IMR-90 (cell line): ENCODE measurements at regions not wholly inside any gene's neighbourhood (a gene's known extent, or its start where the extent isn't known, plus 50 kb on each side); places are given as distances from the start of the nearest gene placed in this dataset.

Experiments
- ATAC-seq: fragments of 200-7000 bp; cut with Tn5 transposase; 2 replicates; pipeline ENCODE4 v1.9.1; 2020; ENCODE audit warnings: low read depth, mild to moderate bottlenecking, moderate library complexity
- BruUV-seq: library from RNA; stranded (reverse); fragments of 400-500 nt; replicated peaks from 2 replicates; lab custom pipeline; 2021; lab: Mats Ljungman, UMichigan
- CTCF ChIA-PET: fragments of 300-600 bp; formaldehyde crosslinking; extraction: SDS; loops from one replicate; lab custom pipeline; 2021; ENCODE audit warnings: antibody characterized with exemption; lab: Yijun Ruan, JAX
- POLR2A ChIA-PET: fragments of 300-600 bp; sonication (Branson Sonifier 250); formaldehyde crosslinking; loops from one replicate; lab custom pipeline; 2022; ENCODE audit warnings: antibody characterized with exemption; ENCODE audit not compliant: unreplicated experiment; lab: Charles Lee
- DNase-seq: peaks from one replicate; pipeline ENCODE4 v3.0.0; 2013
- H2AFZ ChIP-seq: replicated peaks from 2 replicates; pipeline ENCODE3; 2013; ENCODE audit warnings: low read length, mild to moderate bottlenecking; ENCODE audit not compliant: poor library complexity
- H2AK5ac ChIP-seq: 2 replicates; pipeline ENCODE4 v1.6.1; 2013; ENCODE audit warnings: low read depth, low read length, inconsistent platforms
- H2AK9ac ChIP-seq: replicated peaks from 2 replicates; pipeline ENCODE3; 2013; ENCODE audit warnings: mild to moderate bottlenecking, low read depth, low read length, moderate library complexity; ENCODE audit not compliant: poor library complexity
- H2BK120ac ChIP-seq: 2 replicates; pipeline ENCODE4 v1.6.1; 2013; ENCODE audit warnings: low read depth, low read length, inconsistent platforms
- H2BK15ac ChIP-seq: 3 replicates; pipeline ENCODE4 v1.6.1; 2013; ENCODE audit warnings: low read depth, low read length, inconsistent platforms
- H2BK20ac ChIP-seq: 2 replicates; pipeline ENCODE4 v1.6.1; 2013; ENCODE audit warnings: low read depth, mild to moderate bottlenecking, inconsistent platforms, low read length, moderate library complexity
- H2BK5ac ChIP-seq: 2 replicates; pipeline ENCODE4 v1.6.1; 2013; ENCODE audit warnings: mild to moderate bottlenecking, low read depth, low read length, inconsistent platforms; ENCODE audit not compliant: poor library complexity, severe bottlenecking
- H3K14ac ChIP-seq: replicated peaks from 2 replicates; pipeline ENCODE4 v1.6.1; 2013; ENCODE audit warnings: low read depth, low read length, inconsistent platforms
- H3K18ac ChIP-seq: 2 replicates; pipeline ENCODE4 v1.6.1; 2013; ENCODE audit warnings: low read depth, low read length, control low read depth
- H3K23ac ChIP-seq: 2 replicates; pipeline ENCODE4 v1.6.1; 2013; ENCODE audit warnings: low read depth, low read length, inconsistent platforms
- H3K27ac ChIP-seq: 2 replicates; pipeline ENCODE4 v1.5.1; 2013; ENCODE audit warnings: mild to moderate bottlenecking, control low read depth, low read length; ENCODE audit not compliant: insufficient read depth
- H3K27me3 ChIP-seq: 2 replicates; pipeline ENCODE4 v1.6.1; 2013; ENCODE audit warnings: low read length; ENCODE audit not compliant: control insufficient read depth, insufficient read depth
- H3K36me3 ChIP-seq: 2 replicates; pipeline ENCODE4 v1.6.1; 2013; ENCODE audit warnings: low read length, mixed read lengths; ENCODE audit not compliant: control insufficient read depth, insufficient read depth
- H3K4ac ChIP-seq: 2 replicates; pipeline ENCODE4 v1.6.1; 2013; ENCODE audit warnings: low read depth, low read length, inconsistent platforms
- H3K4me1 ChIP-seq: 2 replicates; pipeline ENCODE4 v1.6.1; 2013; ENCODE audit warnings: low read length, mixed read lengths; ENCODE audit not compliant: control insufficient read depth, insufficient read depth
- H3K4me2 ChIP-seq: 2 replicates; pipeline ENCODE4 v1.6.1; 2013; ENCODE audit warnings: low read depth, mild to moderate bottlenecking, control low read depth, low read length, moderate library complexity
- H3K4me3 ChIP-seq: 2 replicates; pipeline ENCODE4 v1.5.1; 2013; ENCODE audit warnings: low read depth, mild to moderate bottlenecking, control low read depth, low read length, moderate library complexity; ENCODE audit not compliant: insufficient read depth
- H3K56ac ChIP-seq: 2 replicates; pipeline ENCODE4 v1.6.1; 2013; ENCODE audit warnings: low read length, inconsistent platforms; ENCODE audit not compliant: insufficient read depth; ENCODE audit errors: extremely low read depth
- H3K79me1 ChIP-seq, 2 experiments: 2 replicates each; pipeline ENCODE4 v1.6.1; 2013; ENCODE audit warnings: low read length in 2 of 2, inconsistent platforms in 1 of 2, low read depth in 1 of 2
- H3K9ac ChIP-seq: 2 replicates; pipeline ENCODE4 v1.6.1; 2013; ENCODE audit warnings: low read depth, low read length, control low read depth
- H3K9me1 ChIP-seq: 2 replicates; pipeline ENCODE4 v1.6.1; 2013; ENCODE audit warnings: low read length, inconsistent platforms; ENCODE audit not compliant: insufficient read depth
- H3K9me3 ChIP-seq: 2 replicates; pipeline ENCODE4 v1.6.1; 2013; ENCODE audit warnings: low read length; ENCODE audit not compliant: control insufficient read depth, insufficient read depth
- H4K20me1 ChIP-seq: 2 replicates; pipeline ENCODE4 v1.6.1; 2013; ENCODE audit warnings: low read length, inconsistent platforms; ENCODE audit not compliant: insufficient read depth
- H4K5ac ChIP-seq: 2 replicates; pipeline ENCODE4 v1.6.1; 2013; ENCODE audit warnings: mild to moderate bottlenecking, low read depth, low read length, control low read depth
- H4K8ac ChIP-seq, 2 experiments: 2 replicates each; pipeline ENCODE4 v1.6.1; 2013; ENCODE audit warnings: low read depth in 2 of 2, low read length in 2 of 2, control low read depth in 1 of 2, inconsistent platforms in 1 of 2
- H4K91ac ChIP-seq: 2 replicates; pipeline ENCODE4 v1.6.1; 2013; ENCODE audit warnings: low read depth, low read length, inconsistent platforms; ENCODE audit not compliant: insufficient read depth
- CHD1 ChIP-seq: IDR thresholded peaks from 2 replicates; pipeline ENCODE4 v1.6.1; 2012; ENCODE audit warnings: low read depth, low read length, improper control_type of control experiment
- CTCF ChIP-seq: conservative IDR thresholded peaks from 2 replicates; pipeline ENCODE4 v1.5.1; 2012; ENCODE audit warnings: mild to moderate bottlenecking, low read depth, low read length, improper control_type of control experiment
- ELK1 ChIP-seq: fragments of 150-350 bp; IDR thresholded peaks from 2 replicates; pipeline ENCODE4 v1.6.1; 2016; ENCODE audit warnings: low read depth, mild to moderate bottlenecking, low read length, moderate library complexity, borderline replicate concordance
- MAZ ChIP-seq: IDR thresholded peaks from 2 replicates; pipeline ENCODE4 v1.6.1; 2012; ENCODE audit warnings: low read depth, mild to moderate bottlenecking, low read length, improper control_type of control experiment, moderate library complexity, borderline replicate concordance
- MXI1 ChIP-seq: IDR thresholded peaks from 2 replicates; pipeline ENCODE4 v1.6.1; 2012; ENCODE audit warnings: low read depth, mild to moderate bottlenecking, low read length, moderate library complexity, borderline replicate concordance
- RFX5 ChIP-seq: IDR thresholded peaks from 2 replicates; pipeline ENCODE4 v1.8.0; 2012; ENCODE audit warnings: low read depth, mild to moderate bottlenecking, low read length, moderate library complexity
- SMC3 ChIP-seq: fragments of 150-350 bp; IDR thresholded peaks from 2 replicates; pipeline ENCODE4 v1.6.1; 2016; ENCODE audit warnings: low read depth, mild to moderate bottlenecking, antibody characterized with exemption, low read length, moderate library complexity
- WGBS, 2 experiments: methylation state at CpG; one replicate each; pipeline versions ENCODE4 v1.1.5 to v1.1.7; 2013; ENCODE audit warnings: missing lambda C conversion rate in 2 of 2; ENCODE audit not compliant: insufficient read length in 1 of 2; ENCODE audit errors: extremely low coverage in 2 of 2; 5-methylcytosine and 5-hydroxymethylcytosine counted together
- dilution Hi-C: fragments of 300-500 bp; cut with HindIII; formaldehyde crosslinking; loops from one replicate; pipeline ENCODE4 v1.14.3; 2018; ENCODE audit warnings: low sequenced_read_pairs; ENCODE audit not compliant: unreplicated experiment
- in situ Hi-C: fragments of 300-500 bp; cut with MboI; formaldehyde crosslinking; loops from 3 replicates; pipeline ENCODE4 v1.14.3; 2019; ENCODE audit warnings: low sequenced_read_pairs, inconsistent platforms, mixed read lengths
- intact Hi-C: fragments of 100-400 bp; cut with micrococcal nuclease; formaldehyde crosslinking; loops from 2 replicates; pipeline ENCODE4 v1.10.0; 2022
- TF ChIP-seq, protein P1 (sequence below): fragments of 150-350 bp; IDR thresholded peaks from 2 replicates; pipeline ENCODE4 v1.6.1; 2017; ENCODE audit warnings: mild to moderate bottlenecking, antibody characterized with exemption, low read length, low read depth

GRCh38 chr17:14693382-14693781, 392.5 kb downstream of the HS3ST3B1 start:
- no peak overlapping the region for H3K27ac ChIP-seq
- no peak overlapping the region for H3K4me3 ChIP-seq
- no peaks in the 10 kb centered on the region for H3K4me1 ChIP-seq
- no peak overlapping the region for H3K14ac ChIP-seq
- BruUV-seq: no TSS peak
- dilution Hi-C loops (no loop called here), intact Hi-C loops (no loop called here), in situ Hi-C loops (no loop called here)
- no peak overlapping the region for H3K23ac ChIP-seq
- H4K20me1 ChIP-seq: no peaks in the 10 kb centered on the region
- no peak for TF ChIP-seq MAZ
- no peak for TF ChIP-seq ELK1
- no peak for TF ChIP-seq SMC3
- TF ChIP-seq, protein P1, sequence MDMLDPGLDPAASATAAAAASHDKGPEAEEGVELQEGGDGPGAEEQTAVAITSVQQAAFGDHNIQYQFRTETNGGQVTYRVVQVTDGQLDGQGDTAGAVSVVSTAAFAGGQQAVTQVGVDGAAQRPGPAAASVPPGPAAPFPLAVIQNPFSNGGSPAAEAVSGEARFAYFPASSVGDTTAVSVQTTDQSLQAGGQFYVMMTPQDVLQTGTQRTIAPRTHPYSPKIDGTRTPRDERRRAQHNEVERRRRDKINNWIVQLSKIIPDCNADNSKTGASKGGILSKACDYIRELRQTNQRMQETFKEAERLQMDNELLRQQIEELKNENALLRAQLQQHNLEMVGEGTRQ: no peak
- TF ChIP-seq CHD1: no peak
- no peak for TF ChIP-seq RFX5
- no peak for TF ChIP-seq CTCF
- no peak for TF ChIP-seq MXI1
- no peaks in the 10 kb centered on the region for H3K36me3 ChIP-seq
- H2BK120ac ChIP-seq: no peak overlapping the region
- H3K4ac ChIP-seq: no peak overlapping the region
- no peak overlapping the region for H4K8ac ChIP-seq
- H3K79me1 ChIP-seq: no peaks in the 10 kb centered on the region
- no peak overlapping the region for H2BK15ac ChIP-seq
- no peaks in the 10 kb centered on the region for H3K9me3 ChIP-seq
- no peak overlapping the region for H4K91ac ChIP-seq
- no peak overlapping the region for H2AK9ac ChIP-seq
- peaks cover 3% of the 10 kb centered on the region; the same call in 1 of the 2 replicates for H3K27me3 ChIP-seq
- no peak overlapping the region for H3K56ac ChIP-seq
- POLR2A ChIA-PET: no interaction called here
- DNase-seq: no peak
- no peak overlapping the region for H2BK20ac ChIP-seq
- H4K5ac ChIP-seq: no peak overlapping the region
- H2AK5ac ChIP-seq: no peak overlapping the region
- CTCF ChIA-PET: no interaction called here
- no peak overlapping the region for H2AFZ ChIP-seq
- H3K4me2 ChIP-seq: no peak overlapping the region
- no peak overlapping the region for H2BK5ac ChIP-seq
- no CpG with 5 or more reads among the region's 1 CpG for WGBS, 2 experiments
- H3K9ac ChIP-seq: no peak overlapping the region
- no peak for ATAC-seq
- H3K9me1 ChIP-seq: no peaks in the 10 kb centered on the region
- H3K18ac ChIP-seq: no peak overlapping the region
